Gastroesophageal sphincter (tissue), 3 donors: ENCODE measurements at regions not wholly inside any gene's neighbourhood (a gene's known extent, or its start where the extent isn't known, plus 50 kb on each side); places are given as distances from the start of the nearest gene placed in this dataset.

Experiments used
- EP300 ChIP-seq: sonication (generic); formaldehyde crosslinking; IDR thresholded peaks from one replicate; pipeline ENCODE4 v1.6.1; 2017; ENCODE audit warnings: antibody characterized with exemption, mild to moderate bottlenecking
- POLR2A ChIP-seq, 2 donors: fragments of 450-650 bp; IDR thresholded peaks; one replicate each; pipeline ENCODE4 v1.6.1; 2017; ENCODE audit warnings: antibody characterized with exemption in 2 of 2, mild to moderate bottlenecking in 2 of 2, moderate library complexity in 1 of 2
- TF ChIP-seq, protein P1 (sequence below), 4 experiments: fragments of 200-600 bp in 2 of 4; fragments of 450-650 bp in 2 of 4; sonication (generic) in 1 of 4; IDR thresholded peaks; one replicate each; pipeline ENCODE4 v1.5.1; 2017 to 2019; ENCODE audit warnings: antibody characterized with exemption in 4 of 4, mild to moderate bottlenecking in 2 of 4, moderate library complexity in 2 of 4

DNA sequence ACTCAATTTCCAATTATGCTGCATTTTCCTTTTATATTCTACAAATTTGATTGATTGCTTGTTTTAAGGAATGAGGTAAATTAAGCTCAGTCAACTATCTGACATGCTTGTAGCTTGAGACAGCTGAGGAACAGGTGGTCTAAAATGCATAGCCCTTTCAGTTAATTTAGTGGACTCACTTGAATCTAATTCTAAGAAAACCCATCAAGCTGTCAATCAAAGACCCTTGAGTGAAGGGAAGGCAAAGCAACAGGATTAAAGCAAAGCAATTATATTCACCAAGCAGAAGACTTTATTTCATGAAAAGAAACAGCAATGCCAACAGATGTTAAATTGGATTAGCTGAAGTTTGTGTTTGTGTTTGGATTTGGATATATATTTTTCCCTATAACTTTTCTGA is 228.5 kb downstream of the ARPP21 start:
- TF ChIP-seq POLR2A (IDR thresholded peaks at IDR 0.05) (no peak), EP300 (no peak)
- TF ChIP-seq, protein P1, sequence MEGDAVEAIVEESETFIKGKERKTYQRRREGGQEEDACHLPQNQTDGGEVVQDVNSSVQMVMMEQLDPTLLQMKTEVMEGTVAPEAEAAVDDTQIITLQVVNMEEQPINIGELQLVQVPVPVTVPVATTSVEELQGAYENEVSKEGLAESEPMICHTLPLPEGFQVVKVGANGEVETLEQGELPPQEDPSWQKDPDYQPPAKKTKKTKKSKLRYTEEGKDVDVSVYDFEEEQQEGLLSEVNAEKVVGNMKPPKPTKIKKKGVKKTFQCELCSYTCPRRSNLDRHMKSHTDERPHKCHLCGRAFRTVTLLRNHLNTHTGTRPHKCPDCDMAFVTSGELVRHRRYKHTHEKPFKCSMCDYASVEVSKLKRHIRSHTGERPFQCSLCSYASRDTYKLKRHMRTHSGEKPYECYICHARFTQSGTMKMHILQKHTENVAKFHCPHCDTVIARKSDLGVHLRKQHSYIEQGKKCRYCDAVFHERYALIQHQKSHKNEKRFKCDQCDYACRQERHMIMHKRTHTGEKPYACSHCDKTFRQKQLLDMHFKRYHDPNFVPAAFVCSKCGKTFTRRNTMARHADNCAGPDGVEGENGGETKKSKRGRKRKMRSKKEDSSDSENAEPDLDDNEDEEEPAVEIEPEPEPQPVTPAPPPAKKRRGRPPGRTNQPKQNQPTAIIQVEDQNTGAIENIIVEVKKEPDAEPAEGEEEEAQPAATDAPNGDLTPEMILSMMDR (IDR thresholded peaks at IDR 0.05) = no peak
